Erythroblast (primary cell): ENCODE measurements at regions not wholly inside any gene's neighbourhood (a gene's known extent, or its start where the extent isn't known, plus 50 kb on each side); places are given as distances from the start of the nearest gene placed in this dataset.
"Not testable (repeated sequence)": the region's sequence is repeated elsewhere in the genome, so short reads cannot be mapped to it uniquely, and the experiment has no call there.

Experiments
- DNase-seq, 2 experiments: peaks; one replicate each; lab custom pipeline; 2025; lab: John Stamatoyannopoulos, UW
- GATA1 ChIP-seq: IDR thresholded peaks from 2 replicates; pipeline ENCODE4 v1.6.1; 2011; ENCODE audit warnings: low read depth, mild to moderate bottlenecking, control low read depth, low read length, moderate library complexity
- POLR2A ChIP-seq: IDR thresholded peaks from 2 replicates; pipeline ENCODE4 v1.6.1; 2011; ENCODE audit warnings: mild to moderate bottlenecking, low read length

DNA sequence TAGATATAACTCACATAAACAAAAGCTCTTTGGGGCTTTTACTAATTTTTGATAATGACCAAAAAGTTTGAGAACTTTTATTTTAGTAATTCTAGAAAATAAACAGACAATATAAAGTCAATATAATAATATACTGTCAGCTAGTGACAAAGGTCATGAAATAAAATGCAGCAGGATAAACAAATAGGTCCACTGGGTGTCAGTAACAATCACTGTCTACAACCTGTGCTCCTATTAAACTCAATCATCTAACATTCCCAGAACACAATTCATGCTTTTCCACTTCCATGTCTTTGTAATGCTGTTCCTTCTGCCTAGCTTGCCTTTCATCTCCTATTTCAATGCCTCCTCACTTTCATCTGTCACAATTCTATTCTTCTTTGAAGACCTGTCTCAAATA, 186.1 kb downstream of the GIPC2 start:
- TF ChIP-seq GATA1 (no peak), POLR2A (no peak)
- no peak for DNase-seq

- TF ChIP-seq POLR2A (no peak), GATA1 (no peak)
- DNase-seq, result no peak
Observed at GRCh38 chr1:78232630-78233029, 186.9 kb downstream of the GIPC2 start.

DNA sequence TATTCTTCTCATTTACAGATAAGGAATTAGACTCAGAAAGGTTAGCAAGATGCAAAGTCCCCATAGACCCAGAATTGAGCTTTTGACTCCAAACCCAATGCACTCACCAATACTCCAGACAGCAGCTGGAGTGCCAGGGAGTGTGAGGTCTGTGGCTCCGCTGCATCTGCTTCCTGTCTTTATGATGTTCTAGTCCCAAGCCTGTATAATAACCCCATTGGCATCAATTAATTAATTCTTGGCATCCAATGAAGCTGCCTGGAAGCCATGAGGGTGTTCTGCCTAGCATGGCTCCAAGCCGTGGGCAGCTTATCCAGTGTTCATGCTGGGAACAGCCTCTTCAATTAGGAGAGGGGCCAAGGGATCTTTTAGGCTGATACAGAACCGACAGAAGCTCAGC, 188.7 kb downstream of the GIPC2 start:
- DNase-seq, result no peak
- no peak for TF ChIP-seq POLR2A
- no peak for TF ChIP-seq GATA1

DNA sequence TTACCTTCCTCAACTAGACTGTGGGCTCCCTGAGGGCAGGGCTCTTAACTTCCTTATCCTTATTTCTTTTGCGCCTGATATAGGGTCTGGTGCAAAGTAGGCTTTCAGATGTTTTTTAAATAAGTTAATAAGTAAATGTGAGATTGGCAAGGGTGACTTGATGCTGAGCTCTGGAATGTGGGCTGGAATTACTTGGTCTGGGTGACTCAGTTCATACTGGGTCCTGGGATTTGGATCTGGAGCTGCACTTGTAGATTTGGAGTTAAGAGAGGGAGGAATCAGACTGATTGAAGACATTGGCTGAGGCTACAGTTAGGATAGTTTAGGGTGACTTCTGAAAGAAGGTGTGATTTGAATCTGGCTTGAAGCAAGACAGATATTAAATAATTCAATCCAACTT, 190.9 kb downstream of the GIPC2 start:
- no peak for TF ChIP-seq GATA1
- no peak for TF ChIP-seq POLR2A
- DNase-seq, result no peak

DNA sequence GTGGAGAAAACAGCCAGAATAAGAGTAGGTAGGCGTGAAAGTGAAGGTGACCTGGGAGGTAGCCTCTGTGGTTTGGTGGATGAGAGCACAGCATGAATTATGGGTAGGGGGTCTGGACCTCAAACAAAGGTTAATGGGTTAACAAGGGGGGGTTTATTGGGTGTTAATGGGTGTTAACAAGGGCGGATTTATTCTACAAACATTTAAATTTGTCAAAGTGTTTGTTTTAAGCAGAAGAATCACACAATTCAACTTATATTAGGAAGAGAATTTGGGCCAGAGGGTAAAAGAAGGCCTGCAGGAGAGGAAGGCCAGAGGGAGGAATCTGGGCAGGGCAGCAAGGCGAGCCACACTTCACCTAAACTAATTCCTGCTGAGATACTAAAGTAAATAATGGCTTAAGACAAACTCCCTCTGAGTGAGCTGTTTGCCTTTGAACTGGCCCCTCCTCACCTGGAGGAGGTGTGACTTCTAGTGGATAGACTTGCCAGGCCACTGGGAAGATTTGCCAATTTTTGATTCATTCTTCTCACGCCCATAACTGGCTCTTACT, 191.7 kb downstream of the GIPC2 start:
- DNase-seq, result no peak
- TF ChIP-seq POLR2A, result no peak
- TF ChIP-seq GATA1, result no peak

GRCh38 chr1:78240191-78240590, 194.4 kb downstream of the GIPC2 start:
- DNase-seq, result no peak
- TF ChIP-seq POLR2A, result no peak
- TF ChIP-seq GATA1, result no peak

- DNase-seq, result no peak
- TF ChIP-seq GATA1 (no peak), POLR2A (no peak)
Observed at GRCh38 chr1:78240755-78241154, 195.0 kb downstream of the GIPC2 start.

GRCh38 chr1:78247079-78247478, 201.3 kb downstream of the GIPC2 start:
- TF ChIP-seq GATA1, result no peak
- no peak for TF ChIP-seq POLR2A
- DNase-seq, result no peak

GRCh38 chr1:78250201-78250600, 204.4 kb downstream of the GIPC2 start:
- no peak for DNase-seq
- no peak for TF ChIP-seq GATA1

- no peak for TF ChIP-seq GATA1
- no peak for TF ChIP-seq POLR2A
- DNase-seq, result no peak
Observed at GRCh38 chr1:78254517-78254916, 208.8 kb downstream of the GIPC2 start.

GRCh38 chr1:78255383-78255782, 209.6 kb downstream of the GIPC2 start:
- TF ChIP-seq GATA1, result no peak
- TF ChIP-seq POLR2A, result no peak
- no peak for DNase-seq

DNA sequence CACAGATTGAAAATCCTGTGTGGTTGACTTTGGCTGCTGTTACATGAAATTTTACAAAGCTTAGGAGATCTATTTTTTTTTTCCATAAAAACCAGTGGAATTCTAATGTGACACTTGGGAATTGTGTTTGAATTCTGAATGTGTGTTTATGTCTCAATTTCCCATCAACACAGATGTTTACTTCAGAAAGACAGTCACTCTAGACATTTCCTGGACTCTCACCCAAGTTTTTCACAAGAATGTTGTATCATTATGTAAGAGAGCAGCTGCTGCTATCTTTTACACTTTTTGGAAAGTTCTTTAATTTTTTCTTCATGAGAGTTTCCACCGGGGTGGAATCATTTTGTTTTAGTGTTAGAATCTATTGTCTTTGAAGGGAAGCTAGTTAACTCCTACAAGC, 210.1 kb downstream of the GIPC2 start:
- DNase-seq, result no peak
- no peak for TF ChIP-seq POLR2A
- no peak for TF ChIP-seq GATA1

GRCh38 chr1:78263459-78263858, 217.7 kb downstream of the GIPC2 start:
- TF ChIP-seq GATA1 (no peak), POLR2A (no peak)
- DNase-seq, result no peak

GRCh38 chr1:78263946-78264345, 218.2 kb downstream of the GIPC2 start:
- no peak for TF ChIP-seq GATA1
- TF ChIP-seq POLR2A, result no peak
- DNase-seq, result no peak

- no peak for DNase-seq
- TF ChIP-seq GATA1 (no peak), POLR2A (no peak)
Observed at GRCh38 chr1:78267513-78268218, 221.9 kb downstream of the GIPC2 start.

- TF ChIP-seq POLR2A (no peak), GATA1 (no peak)
- no peak for DNase-seq
Observed at GRCh38 chr1:78269591-78269990, 221.2 kb upstream of the PTGFR start.

- not testable (repeated sequence) for DNase-seq
Observed at GRCh38 chr1:78271423-78271822, 219.4 kb upstream of the PTGFR start.
